ENCODE measurements at regions not wholly inside any gene's neighbourhood (a gene's known extent, or its start where the extent isn't known, plus 50 kb on each side); places are given as distances from the start of the nearest gene placed in this dataset.

DNA sequence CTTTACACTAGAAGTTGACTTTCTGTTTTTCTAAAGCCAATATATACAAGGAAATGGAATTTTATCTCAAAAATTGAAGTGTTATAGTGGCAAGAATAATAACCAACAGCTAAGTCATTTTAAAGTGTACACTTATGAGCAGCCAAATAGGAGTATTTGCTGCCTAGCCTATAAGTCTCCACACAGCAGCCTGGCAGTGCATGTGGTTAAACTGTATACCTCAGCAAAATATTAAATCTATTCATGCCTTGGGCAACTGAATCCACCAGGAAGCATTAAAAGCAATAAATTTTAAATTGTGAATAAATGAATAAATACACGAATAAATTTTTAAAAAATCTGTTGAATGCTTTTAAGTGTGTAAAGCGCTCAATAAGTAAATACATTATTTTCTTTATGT, 432.4 kb upstream of the RORB start:
- Histone ChIP-seq H3K79me2 (ENCODE audit: control insufficient read depth, low read length) (no peaks in the 10 kb centered on the region), H3K4me1 (ENCODE audit: control insufficient read depth, low read length) (no peaks in the 10 kb centered on the region), H3K9me2 (replicated peaks; ENCODE audit: control insufficient read depth, low read length) (no peaks in the 10 kb centered on the region), H3K4me3 (ENCODE audit: low read length) (no peak overlapping the region), H3F3A (ENCODE audit: control insufficient read depth, insufficient read depth) (no peaks in the 10 kb centered on the region), H3K27me3 (ENCODE audit: control insufficient read depth, low read length) (no peaks in the 10 kb centered on the region), H3K4me2 (ENCODE audit: low read length) (no peak overlapping the region), H3K9me3 (ENCODE audit: control insufficient read depth, insufficient read depth, low read length) (no peaks in the 10 kb centered on the region), H3K36me3 (ENCODE audit: control insufficient read depth, low read length) (no peaks in the 10 kb centered on the region), H4K20me1 (ENCODE audit: control insufficient read depth, insufficient read depth, low read depth, low read length) (no peaks in the 10 kb centered on the region), H3K27ac (ENCODE audit: low read depth, low read length) (no peak overlapping the region)
- no peak for TF ChIP-seq EZH2phosphoT487 (IDR thresholded peaks at IDR 0.05; ENCODE audit: borderline replicate concordance, low read length)
- TF ChIP-seq, protein P1, sequence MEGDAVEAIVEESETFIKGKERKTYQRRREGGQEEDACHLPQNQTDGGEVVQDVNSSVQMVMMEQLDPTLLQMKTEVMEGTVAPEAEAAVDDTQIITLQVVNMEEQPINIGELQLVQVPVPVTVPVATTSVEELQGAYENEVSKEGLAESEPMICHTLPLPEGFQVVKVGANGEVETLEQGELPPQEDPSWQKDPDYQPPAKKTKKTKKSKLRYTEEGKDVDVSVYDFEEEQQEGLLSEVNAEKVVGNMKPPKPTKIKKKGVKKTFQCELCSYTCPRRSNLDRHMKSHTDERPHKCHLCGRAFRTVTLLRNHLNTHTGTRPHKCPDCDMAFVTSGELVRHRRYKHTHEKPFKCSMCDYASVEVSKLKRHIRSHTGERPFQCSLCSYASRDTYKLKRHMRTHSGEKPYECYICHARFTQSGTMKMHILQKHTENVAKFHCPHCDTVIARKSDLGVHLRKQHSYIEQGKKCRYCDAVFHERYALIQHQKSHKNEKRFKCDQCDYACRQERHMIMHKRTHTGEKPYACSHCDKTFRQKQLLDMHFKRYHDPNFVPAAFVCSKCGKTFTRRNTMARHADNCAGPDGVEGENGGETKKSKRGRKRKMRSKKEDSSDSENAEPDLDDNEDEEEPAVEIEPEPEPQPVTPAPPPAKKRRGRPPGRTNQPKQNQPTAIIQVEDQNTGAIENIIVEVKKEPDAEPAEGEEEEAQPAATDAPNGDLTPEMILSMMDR (IDR thresholded peaks at IDR 0.05; ENCODE audit: low read depth, low read length, poor library complexity, severe bottlenecking), result no peak

DNA sequence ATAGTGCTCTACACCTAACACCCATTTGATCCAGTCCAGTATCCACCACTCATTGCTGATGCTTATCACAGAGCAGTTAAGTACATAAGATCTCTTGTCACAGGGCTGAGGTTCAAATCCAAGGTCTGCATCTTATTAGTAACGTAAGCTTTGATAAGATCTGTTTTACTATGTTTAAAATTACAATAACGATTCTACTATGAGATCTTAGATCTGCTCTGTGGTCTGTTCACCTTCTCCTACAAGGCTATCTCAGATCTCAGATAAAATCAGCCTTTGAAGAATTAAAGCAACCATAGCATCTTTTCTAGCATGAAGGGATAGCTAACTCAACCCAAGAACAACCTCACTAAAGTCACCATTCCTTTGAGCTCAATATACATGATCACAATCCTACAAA, 431.0 kb upstream of the RORB start:
- Histone ChIP-seq H4K20me1 (ENCODE audit: control insufficient read depth, insufficient read depth, low read depth, low read length) (no peaks in the 10 kb centered on the region), H3K4me1 (ENCODE audit: control insufficient read depth, low read length) (no peaks in the 10 kb centered on the region), H3K4me2 (ENCODE audit: low read length) (no peak overlapping the region), H3K4me3 (ENCODE audit: low read length) (no peak overlapping the region), H3F3A (ENCODE audit: control insufficient read depth, insufficient read depth) (no peaks in the 10 kb centered on the region), H3K9me2 (replicated peaks; ENCODE audit: control insufficient read depth, low read length) (no peaks in the 10 kb centered on the region), H3K9me3 (ENCODE audit: control insufficient read depth, insufficient read depth, low read length) (no peaks in the 10 kb centered on the region), H3K27ac (ENCODE audit: low read depth, low read length) (no peak overlapping the region), H3K27me3 (ENCODE audit: control insufficient read depth, low read length) (no peaks in the 10 kb centered on the region), H3K79me2 (ENCODE audit: control insufficient read depth, low read length) (no peaks in the 10 kb centered on the region), H3K36me3 (ENCODE audit: control insufficient read depth, low read length) (no peaks in the 10 kb centered on the region)
- no peak for TF ChIP-seq EZH2phosphoT487 (IDR thresholded peaks at IDR 0.05; ENCODE audit: borderline replicate concordance, low read length)
- TF ChIP-seq, protein P1 (IDR thresholded peaks at IDR 0.05; ENCODE audit: low read depth, low read length, poor library complexity, severe bottlenecking), result no peak

DNA sequence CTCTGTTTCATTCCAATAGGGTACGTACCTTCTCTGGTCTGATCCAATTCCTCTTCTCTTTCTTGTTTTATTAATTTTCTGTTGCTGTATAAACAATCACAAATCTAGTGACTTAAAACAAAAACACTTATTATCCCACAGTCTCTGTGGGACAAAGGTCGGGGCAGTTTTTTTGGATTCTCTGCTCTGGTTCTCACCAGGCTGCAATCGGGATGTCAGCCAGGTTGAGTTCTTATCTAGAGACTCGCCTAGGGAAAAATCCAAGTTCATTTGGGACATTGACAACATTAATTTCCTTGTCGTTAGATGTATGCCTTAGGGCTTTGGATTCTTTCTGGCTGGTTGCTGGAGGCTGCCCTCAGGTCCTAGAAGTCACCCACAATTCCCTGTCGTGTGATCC, 430.5 kb upstream of the RORB start:
- no peaks in the 10 kb centered on the region for H3K9me3 ChIP-seq (ENCODE audit: control insufficient read depth, insufficient read depth, low read length)
- no peak overlapping the region for H3K27ac ChIP-seq (ENCODE audit: low read depth, low read length)
- no peaks in the 10 kb centered on the region for H3K4me1 ChIP-seq (ENCODE audit: control insufficient read depth, low read length)
- H3F3A ChIP-seq (ENCODE audit: control insufficient read depth, insufficient read depth), result no peaks in the 10 kb centered on the region
- no peak overlapping the region for H3K4me2 ChIP-seq (ENCODE audit: low read length)
- TF ChIP-seq, protein P1 (IDR thresholded peaks at IDR 0.05; ENCODE audit: low read depth, low read length, poor library complexity, severe bottlenecking), result no peak
- TF ChIP-seq EZH2phosphoT487 (IDR thresholded peaks at IDR 0.05; ENCODE audit: borderline replicate concordance, low read length), result no peak
- H4K20me1 ChIP-seq (ENCODE audit: control insufficient read depth, insufficient read depth, low read depth, low read length), result no peaks in the 10 kb centered on the region
- no peaks in the 10 kb centered on the region for H3K79me2 ChIP-seq (ENCODE audit: control insufficient read depth, low read length)
- H3K27me3 ChIP-seq (ENCODE audit: control insufficient read depth, low read length), result no peaks in the 10 kb centered on the region
- H3K4me3 ChIP-seq (ENCODE audit: low read length), result no peak overlapping the region
- no peaks in the 10 kb centered on the region for H3K9me2 ChIP-seq (replicated peaks; ENCODE audit: control insufficient read depth, low read length)
- no peaks in the 10 kb centered on the region for H3K36me3 ChIP-seq (ENCODE audit: control insufficient read depth, low read length)

DNA sequence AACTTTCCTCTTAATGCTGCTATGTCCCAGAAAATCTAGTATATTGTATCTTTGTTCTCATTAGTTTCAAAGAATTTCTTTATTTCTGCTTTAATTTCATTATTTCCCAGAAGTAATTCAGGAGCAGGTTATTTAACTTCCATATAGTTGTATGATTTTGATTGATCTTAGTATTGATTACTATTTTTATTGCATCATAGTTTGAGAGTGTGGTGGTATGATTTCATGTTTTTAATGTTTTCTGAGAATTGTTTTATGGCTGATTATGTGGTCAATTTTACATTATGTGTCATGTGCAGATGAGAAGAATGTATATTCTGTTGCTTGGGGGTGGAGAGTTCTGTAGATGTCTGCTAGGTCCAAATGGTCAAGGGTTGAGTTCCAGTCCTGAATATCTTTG, 425.6 kb upstream of the RORB start:
- Histone ChIP-seq H3K9me2 (replicated peaks; ENCODE audit: control insufficient read depth, low read length) (no peaks in the 10 kb centered on the region), H3K27ac (ENCODE audit: low read depth, low read length) (no peak overlapping the region), H3K9me3 (ENCODE audit: control insufficient read depth, insufficient read depth, low read length) (no peaks in the 10 kb centered on the region), H4K20me1 (ENCODE audit: control insufficient read depth, insufficient read depth, low read depth, low read length) (no peaks in the 10 kb centered on the region), H3F3A (ENCODE audit: control insufficient read depth, insufficient read depth) (no peaks in the 10 kb centered on the region), H3K27me3 (ENCODE audit: control insufficient read depth, low read length) (no peaks in the 10 kb centered on the region), H3K36me3 (ENCODE audit: control insufficient read depth, low read length) (no peaks in the 10 kb centered on the region), H3K4me2 (ENCODE audit: low read length) (no peak overlapping the region), H3K4me3 (ENCODE audit: low read length) (no peak overlapping the region), H3K79me2 (ENCODE audit: control insufficient read depth, low read length) (no peaks in the 10 kb centered on the region), H3K4me1 (ENCODE audit: control insufficient read depth, low read length) (no peaks in the 10 kb centered on the region)
- TF ChIP-seq, protein P1 (IDR thresholded peaks at IDR 0.05; ENCODE audit: low read depth, low read length, poor library complexity, severe bottlenecking), result no peak
- TF ChIP-seq EZH2phosphoT487 (IDR thresholded peaks at IDR 0.05; ENCODE audit: borderline replicate concordance, low read length), result no peak

Measured in DOHH2 (cell line).